Gastroesophageal sphincter (tissue), 4 donors: ENCODE measurements at regions not wholly inside any gene's neighbourhood (a gene's known extent, or its start where the extent isn't known, plus 50 kb on each side); places are given as distances from the start of the nearest gene placed in this dataset.

Experiments used
- ATAC-seq: fragments of 150-250 bp; one replicate; pipeline ENCODE4 v1.9.1; 2016; ENCODE audit warnings: mild to moderate bottlenecking, moderate library complexity
- H3K27ac ChIP-seq, 4 donors: fragments of 200-600 bp; sonication (generic) in 3 of 4; 1 replicate in 3 of 4; 2 replicates in 1 of 4; pipeline ENCODE4 v1.5.1; 2016 to 2019
- H3K27me3 ChIP-seq: fragments of 200-600 bp; sonication (generic); one replicate; pipeline ENCODE4 v1.5.1; 2019
- H3K36me3 ChIP-seq, 2 donors: fragments of 200-600 bp; sonication (generic); one replicate each; pipeline ENCODE4 v1.5.1; 2019; ENCODE audit warnings: control low read depth in 1 of 2
- H3K4me1 ChIP-seq, 3 donors: fragments of 200-600 bp; sonication (generic); 1 replicate in 2 of 3; 2 replicates in 1 of 3; pipeline ENCODE4 v1.5.1; 2016 to 2019; ENCODE audit warnings: control low read depth in 2 of 3
- H3K4me3 ChIP-seq, 2 donors: fragments of 200-600 bp; sonication (generic); one replicate each; pipeline ENCODE4 v1.5.1; 2019; ENCODE audit warnings: mild to moderate bottlenecking in 1 of 2, moderate library complexity in 1 of 2
- H3K9me3 ChIP-seq, 3 donors: fragments of 200-600 bp; sonication (generic); one replicate each; pipeline ENCODE4 v1.5.1; 2017 to 2019; ENCODE audit warnings: control low read depth in 2 of 3
- CTCF ChIP-seq, 4 experiments: fragments of 200-600 bp in 2 of 4; fragments of 450-650 bp in 2 of 4; sonication (generic) in 1 of 4; IDR thresholded peaks; one replicate each; pipeline ENCODE4 v1.5.1; 2017 to 2019; ENCODE audit warnings: antibody characterized with exemption in 4 of 4, mild to moderate bottlenecking in 2 of 4, moderate library complexity in 2 of 4
- EP300 ChIP-seq: sonication (generic); formaldehyde crosslinking; IDR thresholded peaks from one replicate; pipeline ENCODE4 v1.6.1; 2017; ENCODE audit warnings: antibody characterized with exemption, mild to moderate bottlenecking
- POLR2A ChIP-seq, 2 donors: fragments of 450-650 bp; IDR thresholded peaks; one replicate each; pipeline ENCODE4 v1.6.1; 2017; ENCODE audit warnings: antibody characterized with exemption in 2 of 2, mild to moderate bottlenecking in 2 of 2, moderate library complexity in 1 of 2
- POLR2AphosphoS5 ChIP-seq: sonication (generic); formaldehyde crosslinking; IDR thresholded peaks from one replicate; pipeline ENCODE4 v1.6.1; 2017; ENCODE audit warnings: antibody characterized with exemption
- WGBS, 2 donors: methylation state at CpG; one replicate each; pipeline ENCODE4 v1.1.5; 2018; ENCODE audit warnings: low coverage in 1 of 2; 5-methylcytosine and 5-hydroxymethylcytosine counted together

GRCh38 chr3:24952388-24952787, 457.7 kb upstream of the THRB start:
- no peaks in the 10 kb centered on the region for H3K27me3 ChIP-seq
- H3K4me3 ChIP-seq: no peak overlapping the region
- H3K4me1 ChIP-seq: no peaks in the 10 kb centered on the region
- 88 to 95% methylated on average over 6 of the region's 6 CpGs for WGBS, 2 donors
- no peaks in the 10 kb centered on the region for H3K36me3 ChIP-seq
- H3K9me3 ChIP-seq: no peaks in the 10 kb centered on the region
- no peak for ATAC-seq
- TF ChIP-seq EP300: no peak
- TF ChIP-seq POLR2AphosphoS5: no peak
- no peak for TF ChIP-seq CTCF (IDR thresholded peaks at IDR 0.05)
- no peak for TF ChIP-seq POLR2A (IDR thresholded peaks at IDR 0.05)
- H3K27ac ChIP-seq: no peak overlapping the region

- 61 to 89% methylated on average over 3 to 5 of the region's 5 CpGs for WGBS, 2 donors
- no peaks in the 10 kb centered on the region for H3K27me3 ChIP-seq
- no peak overlapping the region for H3K4me3 ChIP-seq
- TF ChIP-seq POLR2A (IDR thresholded peaks at IDR 0.05): no peak
- no peak for TF ChIP-seq POLR2AphosphoS5
- TF ChIP-seq CTCF (IDR thresholded peaks at IDR 0.05): no peak
- no peak for TF ChIP-seq EP300
- no peaks in the 10 kb centered on the region for H3K36me3 ChIP-seq
- H3K9me3 ChIP-seq: no peaks in the 10 kb centered on the region
- H3K27ac ChIP-seq: no peak overlapping the region
- no peaks in the 10 kb centered on the region for H3K4me1 ChIP-seq
- no peak for ATAC-seq
These were observed 458.6 kb upstream of the THRB start for GRCh38 chr3:24953060-24953771.

DNA sequence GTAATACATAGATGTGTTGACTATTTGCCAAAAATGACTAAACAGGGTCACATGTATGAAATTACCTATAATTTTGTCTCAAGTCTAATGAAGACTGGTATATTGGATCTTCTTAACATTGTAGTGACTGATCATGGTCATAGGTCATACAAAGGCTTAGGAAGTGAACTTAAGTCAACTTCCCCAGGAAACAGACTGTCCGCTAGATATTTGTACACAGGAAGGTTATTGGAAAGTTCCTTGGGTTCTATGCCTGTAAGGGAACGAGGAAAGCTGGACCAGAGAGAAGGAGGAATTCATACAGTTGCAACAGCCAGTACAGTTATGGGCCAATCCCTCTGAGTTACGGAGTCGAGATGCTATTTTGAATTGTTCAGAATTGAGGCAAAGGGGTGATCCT, 462.0 kb upstream of the THRB start:
- H3K4me1 ChIP-seq: no peaks in the 10 kb centered on the region
- TF ChIP-seq POLR2A (IDR thresholded peaks at IDR 0.05) (no peak), POLR2AphosphoS5 (no peak), CTCF (IDR thresholded peaks at IDR 0.05) (no peak), EP300 (no peak)
- H3K9me3 ChIP-seq: peaks cover 0 to 9% (median 0%) of the 10 kb centered on the region in 3 donors
- H3K27me3 ChIP-seq: no peaks in the 10 kb centered on the region
- H3K4me3 ChIP-seq: no peak overlapping the region
- 69 to 72% methylated on average over 4 of the region's 4 CpGs for WGBS, 2 donors
- no peak overlapping the region for H3K27ac ChIP-seq
- H3K36me3 ChIP-seq: no peaks in the 10 kb centered on the region
- ATAC-seq: no peak

DNA sequence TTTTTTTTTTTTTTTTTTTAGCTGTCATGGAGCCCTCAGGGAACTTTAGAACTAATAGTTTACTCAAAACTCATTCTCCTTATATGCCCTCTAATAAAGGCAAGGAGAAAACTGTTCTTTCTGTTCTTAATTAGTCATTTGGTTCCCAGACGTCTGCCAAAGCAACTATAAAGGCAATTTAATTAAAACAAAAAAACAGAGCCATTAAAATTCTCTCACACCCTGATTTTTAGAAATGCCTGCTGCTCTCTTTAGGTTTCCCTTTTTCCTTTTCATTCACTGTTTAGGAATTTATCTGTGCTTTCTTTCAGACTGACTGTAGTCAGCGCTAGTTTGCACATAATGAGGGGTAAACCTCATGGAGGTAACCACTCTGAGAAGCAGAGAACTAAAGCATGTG, 463.6 kb upstream of the THRB start:
- no peak overlapping the region for H3K27ac ChIP-seq
- no peaks in the 10 kb centered on the region for H3K4me1 ChIP-seq
- no peaks in the 10 kb centered on the region for H3K27me3 ChIP-seq
- no peak for ATAC-seq
- WGBS, 2 donors: 59 to 68% methylated on average over 2 of the region's 2 CpGs
- TF ChIP-seq POLR2AphosphoS5: no peak
- TF ChIP-seq POLR2A (IDR thresholded peaks at IDR 0.05): no peak
- no peak for TF ChIP-seq CTCF (IDR thresholded peaks at IDR 0.05)
- no peak for TF ChIP-seq EP300
- H3K9me3 ChIP-seq: peaks cover 0 to 9% (median 0%) of the 10 kb centered on the region in 3 donors
- no peaks in the 10 kb centered on the region for H3K36me3 ChIP-seq
- H3K4me3 ChIP-seq: no peak overlapping the region

GRCh38 chr3:24958910-24959447, 464.3 kb upstream of the THRB start:
- H3K27ac ChIP-seq: no peak overlapping the region
- H3K4me1 ChIP-seq: peaks cover 0 to 4% (median 0%) of the 10 kb centered on the region in 3 donors
- H3K4me3 ChIP-seq: no peak overlapping the region
- 93 to 100% methylated on average over 2 to 4 of the region's 5 CpGs for WGBS, 2 donors
- no peaks in the 10 kb centered on the region for H3K36me3 ChIP-seq
- no peaks in the 10 kb centered on the region for H3K27me3 ChIP-seq
- H3K9me3 ChIP-seq: peaks cover 0 to 9% (median 0%) of the 10 kb centered on the region in 3 donors
- no peak for TF ChIP-seq CTCF (IDR thresholded peaks at IDR 0.05)
- no peak for ATAC-seq
